Mesendoderm (in vitro differentiated cells): ENCODE measurements at regions not wholly inside any gene's neighbourhood (a gene's known extent, or its start where the extent isn't known, plus 50 kb on each side); places are given as distances from the start of the nearest gene placed in this dataset.

ENCODE experiments used
- DNase-seq: peaks from one replicate; pipeline ENCODE4 v3.0.0; 2013
- H2AK5ac ChIP-seq: 2 replicates; pipeline ENCODE4 v1.6.1; 2013; ENCODE audit warnings: low read length, inconsistent platforms
- H2BK120ac ChIP-seq: 2 replicates; pipeline ENCODE4 v1.6.1; 2013; ENCODE audit warnings: low read depth, mild to moderate bottlenecking, low read length, moderate library complexity, mixed read lengths
- H2BK15ac ChIP-seq: replicated peaks from 2 replicates; pipeline ENCODE4 v1.6.1; 2013; ENCODE audit warnings: low read depth, mild to moderate bottlenecking, moderate library complexity
- H2BK5ac ChIP-seq: 2 replicates; pipeline ENCODE4 v1.6.1; 2013; ENCODE audit warnings: low read length, inconsistent platforms
- H3K18ac ChIP-seq: 2 replicates; pipeline ENCODE4 v1.6.1; 2013; ENCODE audit warnings: mild to moderate bottlenecking, low read length, mixed read lengths
- H3K23ac ChIP-seq: one replicate; pipeline ENCODE4 v1.6.1; 2013; ENCODE audit warnings: low read length
- H3K27ac ChIP-seq: 2 replicates; pipeline ENCODE4 v1.5.1; 2013; ENCODE audit warnings: low read depth, mild to moderate bottlenecking, inconsistent platforms, low read length, moderate library complexity
- H3K27me3 ChIP-seq: 2 replicates; pipeline ENCODE4 v1.6.1; 2013; ENCODE audit warnings: low read length, control low read depth, mild to moderate bottlenecking, inconsistent platforms; ENCODE audit not compliant: insufficient read depth, poor library complexity
- H3K36me3 ChIP-seq: 2 replicates; pipeline ENCODE4 v1.6.1; 2013; ENCODE audit warnings: low read length, inconsistent platforms; ENCODE audit not compliant: control insufficient read depth, insufficient read depth
- H3K4ac ChIP-seq: one replicate; pipeline ENCODE4 v1.6.1; 2013; ENCODE audit warnings: low read depth, mild to moderate bottlenecking, low read length, moderate library complexity
- H3K4me1 ChIP-seq: 2 replicates; pipeline ENCODE4 v1.6.1; 2013; ENCODE audit warnings: low read depth, low read length, inconsistent platforms; ENCODE audit not compliant: control insufficient read depth
- H3K4me2 ChIP-seq: 2 replicates; pipeline ENCODE4 v1.6.1; 2013; ENCODE audit warnings: low read length
- H3K4me3 ChIP-seq: 2 replicates; pipeline ENCODE4 v1.5.1; 2013; ENCODE audit warnings: mild to moderate bottlenecking, low read length
- H3K56ac ChIP-seq: one replicate; pipeline ENCODE4 v1.6.1; 2013; ENCODE audit warnings: low read length
- H3K79me1 ChIP-seq: 2 replicates; pipeline ENCODE4 v1.6.1; 2013; ENCODE audit warnings: low read length, inconsistent platforms
- H3K79me2 ChIP-seq: 2 replicates; pipeline ENCODE4 v1.6.1; 2013; ENCODE audit warnings: mild to moderate bottlenecking, low read length; ENCODE audit not compliant: control insufficient read depth, insufficient read depth
- H3K9ac ChIP-seq: 2 replicates; pipeline ENCODE4 v1.6.1; 2013; ENCODE audit warnings: low read length, inconsistent platforms
- H4K5ac ChIP-seq: one replicate; pipeline ENCODE4 v1.6.1; 2013; ENCODE audit warnings: low read length
- H4K8ac ChIP-seq: one replicate; pipeline ENCODE4 v1.6.1; 2013; ENCODE audit warnings: low read depth, mild to moderate bottlenecking, control low read depth, low read length, moderate library complexity
- WGBS: extraction: QIAGEN DNeasy Blood & Tissue Kit; methylation state at CpG from one replicate; pipeline ENCODE4 v1.1.7; 2013; ENCODE audit warnings: low lambda C conversion rate, missing lambda C conversion rate; ENCODE audit not compliant: insufficient coverage; ENCODE audit errors: extremely low coverage; 5-methylcytosine and 5-hydroxymethylcytosine counted together

DNA sequence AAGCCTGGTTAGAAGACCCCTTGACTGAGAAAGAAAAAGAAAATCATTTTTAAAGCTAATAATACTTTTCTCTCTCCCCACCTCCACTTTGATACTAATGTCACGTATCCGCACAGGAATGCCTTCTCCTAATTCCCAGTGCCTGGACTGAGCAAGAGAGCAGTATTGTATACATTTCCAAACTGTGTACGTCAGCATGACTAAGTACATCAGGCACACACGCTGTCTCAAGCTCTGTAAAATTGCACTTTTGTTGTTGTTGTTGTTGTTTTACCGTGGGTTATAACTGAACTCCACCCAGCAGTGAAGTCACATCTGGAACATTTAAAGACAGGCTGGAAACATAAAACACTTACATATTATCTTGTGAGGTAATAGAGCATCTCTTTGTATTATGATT, 407.6 kb downstream of the DNAH5 start:
- no CpG with 5 or more reads among the region's 5 CpGs for WGBS
- H3K27ac ChIP-seq = no peak overlapping the region
- no peaks in the 10 kb centered on the region for H3K4me1 ChIP-seq

DNA sequence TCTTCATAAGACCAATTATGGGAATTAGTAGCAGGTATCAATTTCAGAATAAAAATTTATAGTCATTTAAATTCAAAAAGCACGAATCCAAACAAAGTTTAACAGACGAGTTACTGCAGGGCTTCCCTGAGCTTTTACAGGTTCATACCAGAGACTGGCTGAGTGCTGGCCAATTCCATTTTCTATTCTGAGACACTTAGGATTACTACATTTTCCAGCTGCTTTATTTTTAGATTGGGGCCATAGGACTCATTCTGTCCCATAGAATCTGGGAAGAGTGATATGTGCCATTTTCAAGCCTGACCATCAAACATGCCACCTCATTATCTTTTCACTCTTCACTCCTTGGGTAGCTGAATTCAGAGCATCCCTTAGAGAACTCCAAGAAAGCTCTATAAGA, 410.7 kb downstream of the DNAH5 start:
- H3K36me3 ChIP-seq = no peaks in the 10 kb centered on the region
- H4K5ac ChIP-seq = no peak overlapping the region
- H4K8ac ChIP-seq = no peak overlapping the region
- H3K18ac ChIP-seq = no peak overlapping the region
- H3K27ac ChIP-seq = no peak overlapping the region
- H3K56ac ChIP-seq = no peak overlapping the region
- no peak overlapping the region for H2AK5ac ChIP-seq
- no peaks in the 10 kb centered on the region for H3K79me1 ChIP-seq
- no peak overlapping the region for H3K4ac ChIP-seq
- no peak overlapping the region for H3K23ac ChIP-seq
- no peak overlapping the region for H3K9ac ChIP-seq
- H3K4me1 ChIP-seq = no peaks in the 10 kb centered on the region
- H3K27me3 ChIP-seq = no peaks in the 10 kb centered on the region
- H2BK120ac ChIP-seq = no peak overlapping the region
- no peak overlapping the region for H3K4me3 ChIP-seq
- H3K4me2 ChIP-seq = no peak overlapping the region
- no peak for DNase-seq
- H2BK5ac ChIP-seq = no peak overlapping the region
- no CpG with 5 or more reads among the region's 2 CpGs for WGBS
- H2BK15ac ChIP-seq = no peak overlapping the region
- H3K79me2 ChIP-seq = no peaks in the 10 kb centered on the region

More for the DNA sequence above, 407.6 kb downstream of the DNAH5 start:
- H3K79me1 ChIP-seq = no peaks in the 10 kb centered on the region
- no peak overlapping the region for H2AK5ac ChIP-seq
- DNase-seq = no peak
- H3K18ac ChIP-seq = no peak overlapping the region
- H4K5ac ChIP-seq = no peak overlapping the region
- H3K4me2 ChIP-seq = no peak overlapping the region
- H4K8ac ChIP-seq = no peak overlapping the region
- H2BK5ac ChIP-seq = no peak overlapping the region
- H3K36me3 ChIP-seq = no peaks in the 10 kb centered on the region
- no peak overlapping the region for H3K4ac ChIP-seq
- no peak overlapping the region for H3K4me3 ChIP-seq
- no peaks in the 10 kb centered on the region for H3K79me2 ChIP-seq
- no peaks in the 10 kb centered on the region for H3K27me3 ChIP-seq
- H2BK15ac ChIP-seq = no peak overlapping the region
- no peak overlapping the region for H3K23ac ChIP-seq
- H3K9ac ChIP-seq = no peak overlapping the region
- no peak overlapping the region for H3K56ac ChIP-seq
- H2BK120ac ChIP-seq = no peak overlapping the region

DNA sequence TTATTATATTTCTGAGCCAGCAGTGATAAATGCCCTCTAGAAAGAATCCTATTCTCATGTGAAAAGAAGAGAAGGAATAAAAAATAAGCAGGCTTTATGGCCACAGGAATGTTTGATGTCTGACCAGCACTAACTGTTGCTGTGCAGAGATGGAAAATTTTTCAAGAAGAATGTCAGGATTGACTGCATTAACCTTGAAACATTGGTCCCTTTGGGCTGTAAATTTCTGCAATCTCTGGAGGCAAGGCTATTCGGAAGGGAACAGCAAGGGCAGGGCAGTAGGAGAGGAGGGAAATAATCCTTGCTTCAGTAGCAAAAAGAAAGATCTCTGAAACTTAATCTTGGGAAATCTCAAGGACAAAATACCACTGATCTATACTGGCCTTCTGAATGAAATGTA, 415.2 kb downstream of the DNAH5 start:
- Histone ChIP-seq H2AK5ac (no peak overlapping the region), H3K79me1 (no peaks in the 10 kb centered on the region), H3K27me3 (no peaks in the 10 kb centered on the region), H3K18ac (no peak overlapping the region), H2BK5ac (no peak overlapping the region), H3K4me3 (no peak overlapping the region), H3K23ac (no peak overlapping the region), H3K4me1 (no peaks in the 10 kb centered on the region), H3K79me2 (no peaks in the 10 kb centered on the region), H3K4ac (no peak overlapping the region), H4K8ac (no peak overlapping the region), H3K36me3 (no peaks in the 10 kb centered on the region), H4K5ac (no peak overlapping the region), H2BK15ac (no peak overlapping the region), H3K27ac (no peak overlapping the region), H2BK120ac (no peak overlapping the region), H3K4me2 (no peak overlapping the region), H3K9ac (no peak overlapping the region), H3K56ac (no peak overlapping the region)
- no peak for DNase-seq
- WGBS = no CpG with 5 or more reads among the region's 1 CpG

DNA sequence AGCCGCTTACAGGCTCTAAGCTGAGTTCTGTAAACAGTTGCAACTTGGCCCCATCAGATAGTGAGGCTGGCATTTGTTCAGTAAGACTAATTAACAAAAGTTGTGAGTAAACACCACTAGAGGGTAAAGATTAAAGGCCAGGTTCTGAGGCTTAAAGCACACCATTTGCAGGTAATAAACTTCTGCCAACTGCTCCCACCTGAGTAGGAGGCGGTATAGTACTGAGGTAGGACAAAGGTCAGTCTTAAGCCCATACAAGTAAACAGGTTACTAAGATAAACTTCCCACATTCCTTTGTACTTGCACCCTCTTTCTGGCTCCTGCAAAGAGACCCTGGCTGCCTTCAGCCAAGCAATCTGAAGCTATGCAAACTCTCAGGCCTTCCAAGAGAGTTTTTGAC, 419.6 kb downstream of the DNAH5 start:
- Histone ChIP-seq H3K27ac (no peak overlapping the region), H3K27me3 (no peaks in the 10 kb centered on the region), H3K9ac (no peak overlapping the region), H3K18ac (no peak overlapping the region), H2AK5ac (no peak overlapping the region), H4K8ac (no peak overlapping the region), H3K4me1 (no peaks in the 10 kb centered on the region), H4K5ac (no peak overlapping the region), H3K4me2 (no peak overlapping the region), H3K79me1 (no peaks in the 10 kb centered on the region), H3K36me3 (no peaks in the 10 kb centered on the region), H3K4ac (no peak overlapping the region), H2BK5ac (no peak overlapping the region), H3K4me3 (no peak overlapping the region), H2BK15ac (no peak overlapping the region), H3K23ac (no peak overlapping the region), H2BK120ac (no peak overlapping the region), H3K79me2 (no peaks in the 10 kb centered on the region), H3K56ac (no peak overlapping the region)
- no CpG with 5 or more reads among the region's 2 CpGs for WGBS
- DNase-seq = no peak

DNA sequence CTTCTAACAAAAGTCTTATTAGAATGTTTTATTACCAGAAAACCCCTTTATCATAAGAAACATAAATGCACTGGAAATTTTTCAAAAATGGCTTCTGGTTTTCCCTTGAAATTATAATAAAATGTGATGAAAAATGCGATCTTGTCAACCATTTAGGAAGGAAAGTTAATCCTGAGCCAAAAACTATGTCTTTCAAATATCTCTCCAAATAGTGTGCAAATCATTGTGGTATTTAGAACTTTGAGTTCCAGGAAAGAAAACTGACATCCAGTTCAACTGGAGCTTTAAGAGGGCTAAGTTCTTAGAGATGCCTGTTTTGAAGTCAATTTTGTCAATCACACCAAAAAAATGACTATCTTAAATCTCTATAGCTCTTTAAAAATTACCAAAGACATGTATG, 425.4 kb downstream of the DNAH5 start:
- no peaks in the 10 kb centered on the region for H3K36me3 ChIP-seq
- no peak overlapping the region for H3K56ac ChIP-seq
- DNase-seq = no peak
- no peak overlapping the region for H3K9ac ChIP-seq
- no peak overlapping the region for H3K27ac ChIP-seq
- no peak overlapping the region for H2AK5ac ChIP-seq
- H3K79me2 ChIP-seq = no peaks in the 10 kb centered on the region
- H3K4me1 ChIP-seq = no peaks in the 10 kb centered on the region
- H3K79me1 ChIP-seq = no peaks in the 10 kb centered on the region
- no peak overlapping the region for H2BK15ac ChIP-seq
- no peak overlapping the region for H4K8ac ChIP-seq
- no CpG with 5 or more reads among the region's 1 CpG for WGBS
- no peak overlapping the region for H3K4me2 ChIP-seq
- H4K5ac ChIP-seq = no peak overlapping the region
- H3K27me3 ChIP-seq = no peaks in the 10 kb centered on the region
- no peak overlapping the region for H3K23ac ChIP-seq
- no peak overlapping the region for H3K4me3 ChIP-seq
- H3K18ac ChIP-seq = no peak overlapping the region
- H3K4ac ChIP-seq = no peak overlapping the region
- no peak overlapping the region for H2BK5ac ChIP-seq
- H2BK120ac ChIP-seq = no peak overlapping the region

DNA sequence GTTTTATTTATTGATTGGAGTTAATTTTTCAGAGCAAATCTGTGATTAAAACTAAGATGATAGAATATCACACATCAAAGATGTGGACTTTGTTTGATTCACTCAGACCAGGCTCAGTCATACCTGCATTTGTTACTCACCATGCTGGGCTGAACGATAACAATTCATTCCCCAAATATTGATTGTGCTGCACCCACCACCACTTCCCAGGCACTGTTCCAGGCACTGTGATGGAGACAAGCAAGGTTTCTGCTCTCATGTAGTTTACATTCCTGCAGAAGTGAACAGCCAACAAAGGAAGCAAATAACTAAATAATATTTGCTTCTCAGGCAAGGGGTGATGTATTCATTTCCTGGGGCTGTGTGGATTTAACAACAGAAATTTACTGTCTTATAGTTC, 428.3 kb downstream of the DNAH5 start:
- Histone ChIP-seq H3K18ac (no peak overlapping the region), H2BK5ac (no peak overlapping the region), H3K27me3 (no peaks in the 10 kb centered on the region), H3K4me3 (no peak overlapping the region), H3K56ac (no peak overlapping the region), H3K4me1 (no peaks in the 10 kb centered on the region), H2AK5ac (no peak overlapping the region), H4K5ac (no peak overlapping the region), H3K4me2 (no peak overlapping the region), H3K4ac (no peak overlapping the region), H3K9ac (no peak overlapping the region), H3K23ac (no peak overlapping the region), H4K8ac (no peak overlapping the region), H3K27ac (no peak overlapping the region), H3K79me1 (no peaks in the 10 kb centered on the region), H2BK120ac (no peak overlapping the region), H3K79me2 (no peaks in the 10 kb centered on the region), H3K36me3 (no peaks in the 10 kb centered on the region), H2BK15ac (no peak overlapping the region)
- no peak for DNase-seq
- no CpG with 5 or more reads among the region's 1 CpG for WGBS
